ENCODE measurements at regions not wholly inside any gene's neighbourhood (a gene's known extent, or its start where the extent isn't known, plus 50 kb on each side); places are given as distances from the start of the nearest gene placed in this dataset.

- BruUV-seq (replicated peaks) = no TSS peak
- Histone ChIP-seq H3K27ac (ENCODE audit: low read length) (no peak overlapping the region), H3K79me2 (ENCODE audit: low read length) (no peaks in the 10 kb centered on the region), H3K4me1 (ENCODE audit: insufficient read depth, low read length) (peaks cover 25% of the 10 kb centered on the region), H3K9me3 (ENCODE audit: low read length) (no peaks in the 10 kb centered on the region), H4K20me1 (ENCODE audit: low read length) (no peaks in the 10 kb centered on the region), H3K4me3 (ENCODE audit: low read length) (no peak overlapping the region), H3K9ac (ENCODE audit: low read length) (no peak overlapping the region), H3K4me2 (ENCODE audit: low read length) (no peak overlapping the region), H3F3A (ENCODE audit: low read length, unreplicated experiment) (no peaks in the 10 kb centered on the region), H2AFZ (ENCODE audit: low read length) (no peak overlapping the region), H3K36me3 (ENCODE audit: low read depth, low read length) (no peaks in the 10 kb centered on the region; the same call in 1 of the 2 replicates), H3K9me2 (replicated peaks; ENCODE audit: low read length) (no peaks in the 10 kb centered on the region), H3K27me3 (ENCODE audit: low read length) (no peaks in the 10 kb centered on the region)
- intact Hi-C loops (cut with micrococcal nuclease) = no loop called here
- ATAC-seq (no peak), DNase-seq (no peak)
- ChIA-PET CTCF (no interaction called here), POLR2A (ENCODE audit: unreplicated experiment) (interaction anchor here (0.6 kb wide), 1 partner anchor 521 kb away, joined by 4 read pairs; no protein-coding TSS in a partner anchor)
- TF ChIP-seq EZH2 (IDR thresholded peaks at IDR 0.05; ENCODE audit: low read length, unreplicated experiment) (no peak), CTCF (conservative IDR thresholded peaks at IDR 0.05; ENCODE audit: low read depth, low read length) (no peak), EZH2phosphoT487 (IDR thresholded peaks at IDR 0.05; ENCODE audit: borderline replicate concordance, low read length) (no peak)
Observed at GRCh38 chr9:109907810-109908458, 127.9 kb downstream of the PALM2AKAP2 start.

DNA sequence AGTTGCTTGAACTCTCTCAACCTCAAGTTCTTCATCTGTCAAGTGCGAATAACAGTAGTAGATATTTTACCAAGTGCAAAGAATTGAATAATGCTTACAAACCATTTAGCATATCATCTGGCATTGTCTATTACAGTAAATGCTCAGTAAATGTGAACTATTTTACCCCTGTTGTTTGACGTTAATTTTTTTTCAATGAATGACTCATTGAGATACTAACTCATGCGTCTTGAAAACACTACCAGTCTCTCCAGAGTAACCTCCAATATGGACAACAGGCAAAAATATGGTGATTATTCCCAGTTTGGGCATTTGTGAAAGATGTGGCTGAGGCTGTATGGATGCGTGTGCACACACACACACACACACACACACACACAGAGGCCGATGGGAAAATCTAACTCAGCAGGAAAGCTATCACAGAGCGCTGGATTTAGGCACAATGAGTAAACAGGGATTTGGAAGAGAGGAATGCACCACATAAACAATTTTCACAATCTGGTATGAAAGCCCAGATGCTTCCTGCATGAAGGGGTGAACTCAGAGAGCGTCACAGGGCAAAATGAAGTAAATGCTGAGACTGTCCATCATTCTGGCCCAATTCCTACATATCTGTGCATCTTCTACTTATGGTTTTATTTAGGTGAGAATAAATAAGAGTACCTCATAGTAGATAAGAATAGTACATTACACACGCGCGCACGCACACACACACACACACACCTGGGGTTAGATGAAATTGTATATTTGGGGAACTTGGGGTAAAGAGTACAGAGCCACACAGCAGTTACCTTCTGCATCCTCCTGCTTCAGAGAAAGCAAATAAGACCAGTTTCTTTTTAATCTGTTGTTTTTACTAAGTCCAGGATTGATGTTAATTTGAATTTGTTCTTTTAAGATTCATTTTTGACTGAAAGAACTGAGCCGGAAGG, 128.7 kb downstream of the PALM2AKAP2 start:
- H3K27me3 ChIP-seq (ENCODE audit: low read length) = no peaks in the 10 kb centered on the region
- no peaks in the 10 kb centered on the region for H3K79me2 ChIP-seq (ENCODE audit: low read length)
- no peaks in the 10 kb centered on the region for H3K9me3 ChIP-seq (ENCODE audit: low read length)
- H3K4me1 ChIP-seq (ENCODE audit: insufficient read depth, low read length) = peaks cover 32% of the 10 kb centered on the region
- H3K9me2 ChIP-seq (replicated peaks; ENCODE audit: low read length) = no peaks in the 10 kb centered on the region
- no peak overlapping the region for H3K27ac ChIP-seq (ENCODE audit: low read length)
- no peak overlapping the region for H2AFZ ChIP-seq (ENCODE audit: low read length)
- no peaks in the 10 kb centered on the region for H4K20me1 ChIP-seq (ENCODE audit: low read length)
- ATAC-seq = no peak
- CTCF ChIA-PET = no interaction called here
- H3F3A ChIP-seq (ENCODE audit: low read length, unreplicated experiment) = no peaks in the 10 kb centered on the region
- no peak for DNase-seq
- H3K4me2 ChIP-seq (ENCODE audit: low read length) = no peak overlapping the region
- no peak for TF ChIP-seq EZH2phosphoT487 (IDR thresholded peaks at IDR 0.05; ENCODE audit: borderline replicate concordance, low read length)
- TF ChIP-seq CTCF (conservative IDR thresholded peaks at IDR 0.05; ENCODE audit: low read depth, low read length) = no peak
- no peak for TF ChIP-seq EZH2 (IDR thresholded peaks at IDR 0.05; ENCODE audit: low read length, unreplicated experiment)
- H3K4me3 ChIP-seq (ENCODE audit: low read length) = no peak overlapping the region
- POLR2A ChIA-PET (ENCODE audit: unreplicated experiment) = no interaction called here
- intact Hi-C loops (cut with micrococcal nuclease) = no loop called here
- H3K9ac ChIP-seq (ENCODE audit: low read length) = no peak overlapping the region
- no TSS peak for BruUV-seq (replicated peaks)
- no peaks in the 10 kb centered on the region for H3K36me3 ChIP-seq (ENCODE audit: low read depth, low read length)

All from PC-3 (cell line).